GM12878 (cell line): ENCODE measurements at regions not wholly inside any gene's neighbourhood (a gene's known extent, or its start where the extent isn't known, plus 50 kb on each side); places are given as distances from the start of the nearest gene placed in this dataset.

Source experiments
- HCFC1 ChIP-seq: fragments of 150-350 bp; IDR thresholded peaks from 2 replicates; pipeline ENCODE4 v1.6.1; 2014; ENCODE audit warnings: low read length
- JUNB ChIP-seq: IDR thresholded peaks from 2 replicates; pipeline ENCODE4 v1.6.1; 2016; ENCODE audit warnings: antibody characterized with exemption, mild to moderate bottlenecking
- RAD51 ChIP-seq: fragments of 450-650 bp; IDR thresholded peaks from 2 replicates; pipeline ENCODE4 v1.6.1; 2016; ENCODE audit warnings: moderate library complexity, mild to moderate bottlenecking, inconsistent platforms
- TCF3 ChIP-seq: IDR thresholded peaks from 2 replicates; pipeline ENCODE4 v1.6.1; 2012; ENCODE audit warnings: low read depth, mild to moderate bottlenecking, low read length, borderline replicate concordance; ENCODE audit not compliant: insufficient read depth

DNA sequence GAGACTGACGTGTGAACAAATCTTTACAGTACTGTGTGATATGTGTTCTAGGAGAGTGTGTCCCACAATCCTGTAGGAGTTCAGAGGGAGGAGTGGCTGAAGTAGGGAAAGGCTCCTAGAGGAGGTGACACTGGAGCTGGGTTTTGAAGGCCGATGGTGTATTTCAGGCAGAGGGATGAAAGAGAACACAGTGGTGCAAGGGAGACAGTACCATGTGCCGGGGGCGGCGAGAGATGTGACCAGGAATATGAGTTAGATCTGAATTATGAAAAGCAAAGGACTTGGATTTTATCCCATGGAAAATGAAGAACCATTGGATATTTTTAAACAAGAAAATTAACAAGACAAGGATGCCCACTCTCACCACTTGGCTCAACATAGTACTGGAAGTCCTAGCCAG lies 77.0 kb upstream of the ESRRB start:
- TF ChIP-seq TCF3 (no peak), RAD51 (no peak), JUNB (no peak), HCFC1 (no peak)
